HL-60/S4 treated with retinoic acid at 250 ng/mL for 4 days and 3 days (cell line): ENCODE measurements at regions not wholly inside any gene's neighbourhood (a gene's known extent, or its start where the extent isn't known, plus 50 kb on each side); places are given as distances from the start of the nearest gene placed in this dataset.

Experiments used
- in situ Hi-C: fragments of 300-500 bp; cut with MboI; formaldehyde crosslinking; loops from 2 replicates; pipeline ENCODE4 v1.7.0; 2022; ENCODE audit warnings: low sequenced_read_pairs

- in situ Hi-C loops = no loop called here
These were observed 463.9 kb upstream of the HNRNPA3 start for GRCh38 chr2:176748662-176749061.

DNA sequence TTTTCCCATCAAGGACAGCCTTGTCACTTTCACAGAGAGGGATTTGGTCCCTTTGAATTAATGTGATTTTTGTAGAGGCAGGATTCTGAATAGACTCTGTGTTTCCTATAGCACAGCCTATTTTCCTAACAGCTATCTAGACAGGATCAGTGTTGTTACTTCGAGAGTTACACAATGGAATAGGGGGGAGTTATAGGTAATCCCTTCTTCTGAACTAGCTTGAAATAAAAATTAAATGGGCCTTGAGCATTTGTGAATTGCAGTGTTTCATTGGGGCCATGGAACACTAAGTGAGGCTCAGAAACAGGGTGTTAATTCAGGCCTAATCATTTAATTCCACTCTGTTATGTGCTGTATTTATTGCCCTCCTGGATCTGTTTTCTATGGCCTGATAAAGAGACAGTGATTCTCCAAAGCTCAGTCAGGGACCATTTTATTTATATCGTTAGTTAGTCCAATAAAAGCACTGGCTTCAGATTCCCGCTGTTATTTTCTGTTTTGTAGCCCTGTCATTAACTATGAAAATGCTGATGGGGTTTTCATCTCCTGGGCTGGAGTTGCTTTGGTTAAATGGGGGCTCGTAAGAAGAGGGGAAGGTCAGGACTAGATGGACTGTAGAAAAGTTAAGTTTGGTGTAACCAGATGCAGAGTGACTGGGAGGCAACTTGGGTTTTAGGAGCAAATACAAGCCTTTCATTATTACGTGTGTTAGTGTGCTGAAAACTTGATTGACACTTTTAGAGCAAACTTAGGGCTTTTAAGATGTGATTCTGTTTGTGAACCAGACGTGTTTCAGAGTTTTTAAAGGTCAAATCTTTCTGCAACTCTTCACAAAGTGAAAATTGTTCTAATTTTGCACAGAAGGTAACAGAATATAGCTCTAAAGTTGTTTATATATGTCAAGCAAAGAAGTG, 461.0 kb upstream of the HNRNPA3 start:
- in situ Hi-C loops = no loop called here

DNA sequence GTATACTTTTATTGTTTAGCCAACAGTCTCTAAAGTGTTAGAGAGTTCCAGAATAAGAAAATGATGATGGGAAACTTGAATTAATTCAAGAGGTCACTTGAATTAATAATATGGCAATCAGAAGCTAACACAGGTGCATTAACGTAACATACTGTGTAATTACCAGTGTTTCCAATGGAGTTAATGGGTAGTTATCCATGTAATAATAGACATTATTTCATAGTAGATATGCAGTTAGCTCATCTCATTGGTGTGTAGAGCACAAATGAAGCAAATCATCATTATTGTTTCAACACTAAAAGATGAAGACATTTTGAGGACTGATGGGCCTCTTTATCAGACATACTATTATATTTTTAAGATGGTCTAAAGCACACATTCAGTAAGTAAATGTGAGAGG, 460.3 kb upstream of the HNRNPA3 start:
- in situ Hi-C loops = no loop called here

DNA sequence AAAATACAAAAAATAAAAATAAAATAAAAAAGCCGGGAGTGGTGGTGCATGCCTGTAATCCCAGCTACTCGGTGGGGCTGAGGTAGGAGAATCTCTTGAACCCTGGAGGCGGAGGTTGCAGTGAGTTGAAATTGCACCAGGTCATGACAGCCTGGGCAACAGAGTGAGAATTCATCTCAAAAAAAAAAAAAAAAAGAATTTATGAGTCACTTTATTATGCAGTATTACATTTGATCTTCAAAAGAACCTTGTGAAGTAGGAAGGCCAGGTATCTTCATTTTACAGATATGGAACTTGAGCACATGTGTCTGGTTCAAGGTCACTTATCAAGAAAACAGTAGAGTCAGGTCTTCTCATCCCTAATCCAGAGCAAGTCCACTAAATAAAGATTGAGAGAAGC, 459.4 kb upstream of the HNRNPA3 start:
- in situ Hi-C loops = no loop called here

DNA sequence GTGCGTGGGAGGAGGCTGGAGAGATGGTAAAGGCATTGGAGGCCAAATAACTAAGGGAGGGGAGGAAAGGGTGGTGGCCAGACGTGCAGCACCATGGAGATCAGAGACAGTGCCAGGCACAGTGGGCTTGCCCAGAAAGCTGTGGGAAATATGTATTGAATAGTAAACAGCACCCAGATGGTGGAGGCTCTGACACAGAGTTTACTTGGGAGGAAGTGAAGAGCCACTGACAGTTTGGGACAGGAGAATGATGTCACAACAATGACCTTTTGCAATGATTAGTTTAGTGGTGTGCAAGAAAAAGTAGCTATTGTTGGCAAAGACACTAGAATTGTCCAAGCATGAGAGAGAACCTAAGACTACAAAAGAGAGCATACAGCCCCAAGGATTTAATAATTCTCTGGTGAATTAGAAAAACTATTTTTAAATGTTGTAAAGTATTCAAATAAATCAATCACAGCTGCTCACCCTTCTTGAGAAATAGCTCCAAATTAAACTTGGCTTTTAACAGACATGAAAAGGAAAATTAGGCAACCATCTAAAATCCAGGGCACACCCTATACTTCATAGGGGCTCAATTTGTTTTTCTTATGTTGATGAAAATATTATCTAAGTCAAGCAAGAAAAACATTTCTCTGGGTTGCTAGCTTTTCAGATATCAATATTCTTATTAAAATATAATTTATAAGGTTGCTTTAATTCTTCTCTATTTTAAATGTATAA, 458.7 kb upstream of the HNRNPA3 start:
- in situ Hi-C loops = no loop called here

DNA sequence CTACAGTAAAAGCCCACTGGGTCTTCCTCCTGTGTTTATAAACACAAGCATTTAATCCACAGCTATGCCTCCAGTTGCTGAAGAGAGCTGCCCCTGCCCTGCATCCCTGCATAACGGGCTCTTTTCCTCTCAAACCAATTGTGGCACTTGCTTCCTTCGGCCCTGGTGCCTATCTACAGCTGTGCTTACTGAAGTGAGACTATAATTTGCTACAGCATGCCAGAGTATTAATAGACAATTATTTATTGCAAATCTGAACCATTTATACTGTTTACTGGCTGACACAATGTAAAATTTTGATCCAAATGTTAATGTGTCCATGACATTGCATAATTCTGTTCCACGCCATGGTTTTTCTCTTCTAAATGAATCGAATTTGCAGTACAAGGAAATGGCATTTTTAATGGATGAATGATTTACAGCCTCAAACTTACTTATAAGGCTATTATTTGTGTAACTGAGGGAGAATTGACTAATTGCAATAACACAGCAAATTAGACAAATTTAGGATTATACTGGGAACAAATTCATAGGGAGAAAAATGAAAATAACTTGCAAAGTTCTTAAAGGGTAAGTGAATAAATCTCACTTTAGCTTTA, 457.0 kb upstream of the HNRNPA3 start:
- in situ Hi-C loops = no loop called here

GRCh38 chr2:176758426-176758825, 454.2 kb upstream of the HNRNPA3 start:
- in situ Hi-C loops = no loop called here

GRCh38 chr2:176760439-176760838, 452.2 kb upstream of the HNRNPA3 start:
- in situ Hi-C loops = no loop called here

GRCh38 chr2:176763130-176763529, 449.5 kb upstream of the HNRNPA3 start:
- in situ Hi-C loops = no loop called here

DNA sequence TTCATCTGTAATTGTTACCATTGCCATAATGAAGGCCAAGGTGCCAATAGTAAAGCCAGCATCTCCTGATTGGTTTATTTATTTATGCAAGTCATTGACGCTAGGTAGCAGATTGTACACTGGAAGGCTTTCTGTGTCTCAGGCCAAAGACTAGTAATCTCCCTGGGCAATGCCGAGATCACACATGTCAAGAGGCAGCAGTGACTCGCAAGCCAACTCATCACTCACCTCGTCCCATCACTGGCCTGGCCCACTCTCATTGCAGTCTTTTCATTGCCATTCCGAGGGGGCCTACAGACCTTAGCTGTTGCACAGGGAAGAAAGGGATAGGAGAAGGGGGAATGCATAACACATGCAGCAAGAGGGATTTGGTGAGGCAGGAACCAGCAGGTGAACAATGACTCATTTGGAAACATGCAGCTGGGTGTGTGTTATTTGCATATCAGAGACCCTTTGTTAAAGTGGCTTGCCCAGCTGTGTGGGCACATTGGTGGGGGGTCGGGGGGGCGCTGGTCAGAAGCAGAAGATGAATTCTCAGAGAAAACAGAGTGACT, 448.7 kb upstream of the HNRNPA3 start:
- in situ Hi-C loops = no loop called here

DNA sequence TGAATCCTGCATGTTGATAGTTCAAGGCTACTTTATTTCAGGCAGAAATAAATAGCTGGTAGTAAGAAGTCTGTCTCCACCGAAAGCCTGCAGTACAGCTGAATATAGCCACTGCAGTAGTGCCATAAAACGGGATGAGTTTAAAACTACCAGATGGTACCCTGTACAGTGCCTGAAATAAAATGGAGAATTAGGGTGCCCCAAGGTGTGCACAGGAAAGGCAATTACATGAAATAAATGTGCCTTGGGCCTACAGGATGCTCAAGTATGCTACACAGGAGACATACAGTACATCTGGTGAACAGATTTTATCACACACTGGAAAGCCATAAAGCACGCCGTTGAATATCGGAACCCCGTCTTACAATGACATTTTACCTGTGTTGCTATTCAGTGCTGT, 447.7 kb upstream of the HNRNPA3 start:
- in situ Hi-C loops = no loop called here

GRCh38 chr2:176766005-176766404, 446.6 kb upstream of the HNRNPA3 start:
- in situ Hi-C loops = no loop called here

- in situ Hi-C loops = no loop called here
These were observed 444.4 kb upstream of the HNRNPA3 start for GRCh38 chr2:176768185-176768584.

DNA sequence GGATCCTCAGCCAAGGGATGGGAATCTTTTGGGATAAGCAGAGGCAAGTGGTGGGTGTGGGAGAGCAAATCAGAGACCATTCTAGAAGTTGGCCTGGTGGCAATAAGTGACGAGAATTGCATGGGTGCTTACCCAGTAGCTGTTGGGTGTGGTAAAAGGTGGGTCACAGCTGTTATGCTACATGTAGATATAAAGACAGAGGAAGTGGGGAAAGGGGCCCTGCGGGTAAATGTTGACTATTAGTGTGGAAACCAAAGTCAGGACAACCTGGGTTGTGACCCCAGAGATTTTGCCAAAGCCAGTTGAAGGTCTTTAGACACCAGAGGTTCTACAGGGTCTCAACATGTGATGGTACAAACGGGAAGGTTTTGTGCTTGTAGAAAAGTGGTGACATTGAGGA, 443.6 kb upstream of the HNRNPA3 start:
- in situ Hi-C loops = no loop called here

DNA sequence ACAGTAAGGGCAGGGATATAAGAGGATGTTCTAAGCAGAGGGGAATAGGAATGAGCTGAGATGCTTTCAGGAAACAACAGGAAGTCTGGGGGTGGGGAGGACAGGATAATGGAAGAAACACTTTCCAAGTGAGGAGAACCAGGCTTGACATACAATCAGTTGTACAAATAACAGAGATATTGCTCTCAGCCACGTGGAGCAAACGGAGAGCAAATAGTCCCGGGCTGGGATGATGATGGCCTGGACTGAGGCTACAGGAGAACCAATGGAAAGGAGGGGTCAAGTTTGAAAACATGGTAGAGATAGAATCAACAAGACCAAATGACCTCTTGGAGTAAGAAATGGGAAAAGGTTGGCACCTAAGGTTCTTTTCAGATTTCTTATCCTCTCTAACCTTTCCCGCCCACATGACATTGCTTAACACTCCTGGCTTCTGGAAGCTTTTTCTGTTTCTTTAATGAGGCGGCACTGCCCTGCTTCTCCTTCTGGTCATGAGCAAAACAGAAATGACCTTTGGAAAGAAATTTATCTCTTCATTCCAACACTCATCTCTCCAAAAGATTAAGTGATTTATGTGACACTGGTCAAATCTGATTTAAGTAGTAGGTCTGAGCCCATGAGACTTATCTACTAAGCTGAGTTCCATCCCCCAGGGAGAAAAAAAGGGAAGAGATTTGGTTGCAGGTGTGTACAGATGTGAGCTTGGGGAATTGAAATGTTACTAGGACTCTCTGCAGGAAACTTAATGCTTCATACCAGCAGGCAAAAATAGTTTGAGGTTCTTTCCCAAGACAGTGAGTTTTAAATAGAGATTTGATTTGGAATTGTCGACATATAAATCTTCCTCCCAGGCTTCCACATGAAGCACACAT, 442.9 kb upstream of the HNRNPA3 start:
- in situ Hi-C loops = no loop called here

DNA sequence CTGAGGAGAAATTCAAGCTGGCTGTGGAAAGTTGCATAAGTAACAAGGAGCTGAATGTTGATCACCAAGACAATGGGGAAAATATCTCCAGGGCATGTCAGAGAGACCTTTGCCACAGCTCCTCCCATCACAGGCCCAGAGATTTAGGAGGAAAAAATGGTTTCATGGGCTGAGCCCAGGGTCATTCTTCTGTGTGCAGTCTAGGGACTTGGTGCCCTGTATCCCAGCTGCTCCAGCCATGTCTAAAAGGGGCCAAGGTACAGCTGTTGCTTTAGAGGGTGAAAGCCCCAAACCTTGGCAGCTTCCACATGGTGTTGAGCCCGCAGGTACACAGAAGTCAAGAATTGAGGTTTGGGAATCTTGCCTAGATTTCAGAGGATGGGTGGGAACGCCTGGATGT, 439.8 kb upstream of the HNRNPA3 start:
- in situ Hi-C loops = no loop called here

GRCh38 chr2:176774766-176775451, 437.7 kb upstream of the HNRNPA3 start:
- in situ Hi-C loops = no loop called here

GRCh38 chr2:176777262-176777661, 435.3 kb upstream of the HNRNPA3 start:
- in situ Hi-C loops = no loop called here

DNA sequence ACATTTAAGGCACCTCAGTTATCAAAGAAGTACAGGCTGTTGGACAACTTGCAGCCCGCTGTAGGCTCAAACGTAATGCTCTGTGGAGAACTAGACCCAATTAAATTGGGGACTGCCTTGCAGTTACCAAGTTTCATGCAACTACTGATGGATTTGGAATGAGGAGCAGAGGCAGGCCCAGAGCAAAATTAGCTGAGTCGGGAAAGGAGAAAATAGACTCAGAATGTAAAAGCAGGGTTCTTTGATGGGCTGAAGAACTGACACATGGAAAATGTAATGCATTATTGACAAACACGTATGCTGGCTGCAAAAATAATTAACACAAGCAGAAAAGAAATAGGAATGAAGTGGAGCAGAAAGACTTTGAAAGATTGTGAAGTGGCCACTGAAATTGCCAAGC, 432.7 kb upstream of the HNRNPA3 start:
- in situ Hi-C loops = no loop called here

DNA sequence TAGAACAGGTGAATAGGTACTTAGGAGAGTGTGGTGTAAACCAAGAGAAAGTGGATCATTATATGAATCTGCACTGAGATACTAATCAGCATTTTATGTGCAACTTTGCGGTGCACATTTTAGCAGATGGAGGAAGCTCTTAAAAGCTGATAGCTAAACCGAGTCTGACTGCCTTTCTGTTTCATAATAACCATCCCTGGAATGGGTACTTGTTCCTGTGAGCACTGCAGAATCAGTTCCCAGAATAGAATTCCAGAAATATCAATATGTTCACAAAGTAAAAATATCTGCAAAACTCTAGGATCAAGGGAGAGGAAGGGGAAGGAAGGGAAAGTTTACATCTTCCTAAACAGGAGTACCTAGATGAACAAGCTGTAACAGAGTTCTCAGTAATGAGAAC, 432.2 kb upstream of the HNRNPA3 start:
- in situ Hi-C loops = no loop called here
